ENCODE measurements at regions not wholly inside any gene's neighbourhood (a gene's known extent, or its start where the extent isn't known, plus 50 kb on each side); places are given as distances from the start of the nearest gene placed in this dataset.

DNA sequence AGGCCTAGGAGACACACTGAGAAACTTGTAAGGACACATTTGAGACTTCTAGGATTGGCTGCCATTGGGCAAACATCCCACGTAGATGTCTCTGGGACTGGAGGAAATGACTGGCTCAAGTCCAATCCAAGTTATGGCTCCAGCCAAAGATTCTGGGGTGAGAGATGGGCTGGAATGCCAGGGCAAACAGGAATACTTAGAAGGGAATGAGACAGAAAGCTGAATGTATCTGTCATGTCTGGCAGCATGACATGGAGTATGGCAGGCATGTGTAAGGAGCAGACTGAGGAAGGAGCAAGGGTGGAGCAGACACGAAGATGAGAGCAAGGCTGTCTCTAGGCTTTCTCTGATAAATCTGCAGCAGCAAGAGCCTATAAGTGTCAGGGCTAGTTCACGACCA, 209.2 kb downstream of the PHLDA1 start:
- Histone ChIP-seq H3K9ac (ENCODE audit: low read depth in 1 of 2, low read length in 2 of 2) (no peak overlapping the region), H3K27ac (ENCODE audit: low read depth, low read length) (no peak overlapping the region), H3K9me3 (ENCODE audit: control insufficient read depth in 1 of 2, low read length in 2 of 2) (no peaks in the 10 kb centered on the region), H3K4me1 (ENCODE audit: control insufficient read depth in 1 of 2, insufficient read depth in 2 of 2, low read length in 2 of 2) (no peaks in the 10 kb centered on the region), H3K27me3 (ENCODE audit: control insufficient read depth in 1 of 2, insufficient read depth in 2 of 2, low read length in 2 of 2) (no peaks in the 10 kb centered on the region), H3K36me3 (ENCODE audit: control insufficient read depth in 1 of 2, insufficient read depth in 2 of 2, low read length in 2 of 2) (no peaks in the 10 kb centered on the region), H3K4me3 (ENCODE audit: low read depth in 1 of 2, low read length in 2 of 2) (no peak overlapping the region)

DNA sequence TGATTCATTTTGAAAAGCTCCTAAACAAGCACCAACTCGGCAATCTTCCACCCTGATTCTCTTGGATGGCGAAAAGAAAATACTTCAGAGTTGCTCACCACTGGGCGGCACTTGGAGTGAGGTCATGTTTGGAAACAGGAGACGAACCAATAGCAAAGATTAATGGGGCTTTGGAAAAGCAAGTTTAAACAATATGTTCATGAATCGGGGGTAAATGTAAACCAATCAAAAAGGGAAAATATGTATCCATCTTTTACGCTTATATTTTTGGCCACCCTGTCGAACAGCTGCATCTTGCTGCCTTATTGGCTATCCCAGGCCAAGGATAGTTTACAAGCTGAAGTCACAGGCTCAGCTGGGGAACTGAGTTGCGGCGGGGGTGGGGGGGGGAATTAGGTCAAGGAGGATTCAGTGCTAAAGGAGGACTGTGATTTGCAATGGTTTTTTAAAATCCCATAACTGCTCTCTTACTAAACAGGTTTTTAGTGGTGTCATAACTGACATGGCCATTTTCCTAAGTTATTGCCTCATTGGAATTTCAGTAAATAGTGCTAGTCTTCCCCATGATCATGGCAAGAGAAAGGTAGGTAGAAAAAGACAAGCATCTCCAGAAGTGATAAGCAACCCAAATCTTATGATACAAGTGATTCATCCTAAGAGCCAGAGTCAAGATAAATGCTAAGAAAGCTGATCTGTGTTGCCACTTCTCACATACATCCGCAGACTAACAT, 210.6 kb downstream of the PHLDA1 start:
- Histone ChIP-seq H3K9me3 (ENCODE audit: control insufficient read depth in 1 of 2, low read length in 2 of 2) (no peaks in the 10 kb centered on the region), H3K36me3 (ENCODE audit: control insufficient read depth in 1 of 2, insufficient read depth in 2 of 2, low read length in 2 of 2) (no peaks in the 10 kb centered on the region), H3K4me1 (ENCODE audit: control insufficient read depth in 1 of 2, insufficient read depth in 2 of 2, low read length in 2 of 2) (no peaks in the 10 kb centered on the region), H3K4me3 (ENCODE audit: low read depth in 1 of 2, low read length in 2 of 2) (no peak overlapping the region), H3K9ac (ENCODE audit: low read depth in 1 of 2, low read length in 2 of 2) (no peak overlapping the region), H3K27ac (ENCODE audit: low read depth, low read length) (no peak overlapping the region), H3K27me3 (ENCODE audit: control insufficient read depth in 1 of 2, insufficient read depth in 2 of 2, low read length in 2 of 2) (no peaks in the 10 kb centered on the region)

DNA sequence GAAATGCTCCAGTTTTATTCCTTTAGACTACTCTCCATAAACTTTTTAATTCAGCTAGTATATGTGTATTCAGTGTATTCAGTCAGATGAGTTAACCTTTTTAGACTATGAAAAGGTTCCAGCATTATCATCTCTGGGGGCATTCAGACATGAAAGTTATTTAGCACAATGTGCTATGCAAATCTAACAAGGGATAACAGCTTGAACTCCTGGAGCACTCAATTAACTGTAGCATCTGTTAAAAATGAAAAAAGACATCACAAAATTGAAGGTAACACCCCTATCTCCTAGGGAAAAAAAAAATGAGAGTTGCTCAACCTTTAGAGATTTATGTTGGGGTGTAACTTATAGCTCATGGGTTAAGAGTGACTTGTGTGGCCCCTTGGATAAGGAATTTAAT, 211.5 kb downstream of the PHLDA1 start:
- Histone ChIP-seq H3K27ac (ENCODE audit: low read depth, low read length) (no peak overlapping the region), H3K36me3 (ENCODE audit: control insufficient read depth in 1 of 2, insufficient read depth in 2 of 2, low read length in 2 of 2) (no peaks in the 10 kb centered on the region), H3K9ac (ENCODE audit: low read depth in 1 of 2, low read length in 2 of 2) (no peak overlapping the region), H3K4me1 (ENCODE audit: control insufficient read depth in 1 of 2, insufficient read depth in 2 of 2, low read length in 2 of 2) (peaks cover 0 to 3% of the 10 kb centered on the region in 2 donors), H3K9me3 (ENCODE audit: control insufficient read depth in 1 of 2, low read length in 2 of 2) (no peaks in the 10 kb centered on the region), H3K4me3 (ENCODE audit: low read depth in 1 of 2, low read length in 2 of 2) (no peak overlapping the region), H3K27me3 (ENCODE audit: control insufficient read depth in 1 of 2, insufficient read depth in 2 of 2, low read length in 2 of 2) (no peaks in the 10 kb centered on the region)

DNA sequence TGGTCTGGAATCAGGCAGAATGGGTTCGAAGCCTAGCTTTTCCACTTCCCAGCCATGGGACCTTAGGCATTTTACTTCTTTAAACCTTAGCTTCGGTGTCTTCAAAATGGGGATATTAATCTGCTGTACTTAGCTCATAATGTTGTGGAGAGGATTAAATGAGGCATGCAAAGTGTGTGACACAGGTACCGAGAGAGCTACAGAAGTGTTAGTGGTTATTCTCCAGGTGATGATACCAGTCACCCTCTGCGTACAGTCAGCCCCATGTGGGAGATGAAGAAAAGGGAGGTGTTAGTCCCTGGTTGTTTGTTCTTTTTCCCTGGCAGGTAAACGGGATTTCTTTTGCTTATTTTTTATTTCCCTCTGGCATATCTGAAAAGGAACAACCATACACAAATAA, 212.1 kb downstream of the PHLDA1 start:
- no peak overlapping the region for H3K9ac ChIP-seq (ENCODE audit: low read depth in 1 of 2, low read length in 2 of 2)
- H3K9me3 ChIP-seq (ENCODE audit: control insufficient read depth in 1 of 2, low read length in 2 of 2): no peaks in the 10 kb centered on the region
- no peaks in the 10 kb centered on the region for H3K36me3 ChIP-seq (ENCODE audit: control insufficient read depth in 1 of 2, insufficient read depth in 2 of 2, low read length in 2 of 2)
- no peak overlapping the region for H3K27ac ChIP-seq (ENCODE audit: low read depth, low read length)
- no peak overlapping the region for H3K4me3 ChIP-seq (ENCODE audit: low read depth in 1 of 2, low read length in 2 of 2)
- peaks cover 0 to 4% of the 10 kb centered on the region in 2 donors for H3K4me1 ChIP-seq (ENCODE audit: control insufficient read depth in 1 of 2, insufficient read depth in 2 of 2, low read length in 2 of 2)
- H3K27me3 ChIP-seq (ENCODE audit: control insufficient read depth in 1 of 2, insufficient read depth in 2 of 2, low read length in 2 of 2): no peaks in the 10 kb centered on the region

DNA sequence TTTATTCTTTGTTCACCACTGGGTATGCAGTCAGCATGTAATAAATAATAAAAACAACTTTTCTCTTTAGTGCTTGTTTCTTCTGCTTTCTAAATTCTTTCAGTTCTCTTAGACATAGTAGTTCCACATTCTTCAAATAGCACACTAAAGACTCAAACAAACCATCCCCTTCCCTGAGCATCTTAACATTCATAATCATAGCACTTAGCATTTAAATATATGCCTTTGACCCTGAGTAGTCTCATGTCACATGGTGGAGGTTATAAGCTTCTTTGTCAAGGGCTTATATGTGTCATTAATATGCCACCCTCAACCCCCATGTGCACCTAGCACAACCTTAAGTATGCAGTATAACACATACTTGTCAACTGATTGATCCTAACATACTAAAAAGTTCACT, 212.7 kb downstream of the PHLDA1 start:
- Histone ChIP-seq H3K27ac (ENCODE audit: low read depth, low read length) (no peak overlapping the region), H3K36me3 (ENCODE audit: control insufficient read depth in 1 of 2, insufficient read depth in 2 of 2, low read length in 2 of 2) (no peaks in the 10 kb centered on the region), H3K4me3 (ENCODE audit: low read depth in 1 of 2, low read length in 2 of 2) (no peak overlapping the region), H3K27me3 (ENCODE audit: control insufficient read depth in 1 of 2, insufficient read depth in 2 of 2, low read length in 2 of 2) (no peaks in the 10 kb centered on the region), H3K9me3 (ENCODE audit: control insufficient read depth in 1 of 2, low read length in 2 of 2) (no peaks in the 10 kb centered on the region), H3K9ac (ENCODE audit: low read depth in 1 of 2, low read length in 2 of 2) (no peak overlapping the region), H3K4me1 (ENCODE audit: control insufficient read depth in 1 of 2, insufficient read depth in 2 of 2, low read length in 2 of 2) (peaks cover 0 to 4% of the 10 kb centered on the region in 2 donors)

DNA sequence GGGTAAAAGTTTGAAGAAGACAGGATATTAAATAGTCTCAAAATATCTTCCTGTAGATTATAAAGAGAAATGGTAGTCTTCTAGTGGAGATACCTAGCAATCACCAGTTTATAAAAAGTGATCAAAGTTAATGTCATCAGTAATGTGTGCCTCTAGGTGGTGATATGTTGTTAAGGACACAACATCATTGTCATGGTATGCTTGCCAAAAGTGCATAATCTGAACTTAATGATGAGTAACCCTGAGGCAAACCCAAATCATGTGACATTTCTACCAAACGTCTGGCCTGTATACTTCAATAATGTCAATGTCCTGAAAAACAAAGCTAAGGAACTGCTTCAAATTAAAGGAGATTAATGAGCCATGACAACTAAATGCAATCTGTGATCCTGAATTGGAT, 214.7 kb downstream of the PHLDA1 start:
- Histone ChIP-seq H3K4me3 (ENCODE audit: low read depth in 1 of 2, low read length in 2 of 2) (no peak overlapping the region), H3K27ac (ENCODE audit: low read depth, low read length) (no peak overlapping the region), H3K9ac (ENCODE audit: low read depth in 1 of 2, low read length in 2 of 2) (no peak overlapping the region), H3K4me1 (ENCODE audit: control insufficient read depth in 1 of 2, insufficient read depth in 2 of 2, low read length in 2 of 2) (peaks cover 0 to 4% of the 10 kb centered on the region in 2 donors), H3K27me3 (ENCODE audit: control insufficient read depth in 1 of 2, insufficient read depth in 2 of 2, low read length in 2 of 2) (no peaks in the 10 kb centered on the region), H3K9me3 (ENCODE audit: control insufficient read depth in 1 of 2, low read length in 2 of 2) (no peaks in the 10 kb centered on the region), H3K36me3 (ENCODE audit: control insufficient read depth in 1 of 2, insufficient read depth in 2 of 2, low read length in 2 of 2) (no peaks in the 10 kb centered on the region)

DNA sequence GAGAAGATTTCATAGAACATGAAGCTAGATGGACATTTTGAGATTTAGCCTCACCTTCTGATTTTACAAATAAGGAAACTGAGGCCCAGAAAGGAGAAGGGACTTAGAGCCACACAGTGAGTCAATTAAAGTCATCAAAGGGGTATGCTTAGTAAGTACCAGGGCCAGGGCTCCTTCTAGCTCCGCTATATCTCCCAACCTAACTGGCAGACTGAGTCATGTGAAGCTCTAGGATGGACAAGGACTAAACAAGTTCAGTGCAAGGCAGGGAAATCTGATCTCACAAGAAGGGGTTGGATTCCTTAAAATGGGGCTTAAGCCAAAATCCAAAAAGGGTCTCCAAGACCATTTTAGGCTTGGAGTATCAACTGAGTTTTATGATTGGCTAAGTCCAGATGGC, 215.8 kb downstream of the PHLDA1 start:
- no peaks in the 10 kb centered on the region for H3K27me3 ChIP-seq (ENCODE audit: control insufficient read depth in 1 of 2, insufficient read depth in 2 of 2, low read length in 2 of 2)
- no peaks in the 10 kb centered on the region for H3K9me3 ChIP-seq (ENCODE audit: control insufficient read depth in 1 of 2, low read length in 2 of 2)
- H3K9ac ChIP-seq (ENCODE audit: low read depth in 1 of 2, low read length in 2 of 2): no peak overlapping the region
- peaks cover 0 to 4% of the 10 kb centered on the region in 2 donors for H3K4me1 ChIP-seq (ENCODE audit: control insufficient read depth in 1 of 2, insufficient read depth in 2 of 2, low read length in 2 of 2)
- H3K36me3 ChIP-seq (ENCODE audit: control insufficient read depth in 1 of 2, insufficient read depth in 2 of 2, low read length in 2 of 2): no peaks in the 10 kb centered on the region
- H3K4me3 ChIP-seq (ENCODE audit: low read depth in 1 of 2, low read length in 2 of 2): no peak overlapping the region
- H3K27ac ChIP-seq (ENCODE audit: low read depth, low read length): no peak overlapping the region

DNA sequence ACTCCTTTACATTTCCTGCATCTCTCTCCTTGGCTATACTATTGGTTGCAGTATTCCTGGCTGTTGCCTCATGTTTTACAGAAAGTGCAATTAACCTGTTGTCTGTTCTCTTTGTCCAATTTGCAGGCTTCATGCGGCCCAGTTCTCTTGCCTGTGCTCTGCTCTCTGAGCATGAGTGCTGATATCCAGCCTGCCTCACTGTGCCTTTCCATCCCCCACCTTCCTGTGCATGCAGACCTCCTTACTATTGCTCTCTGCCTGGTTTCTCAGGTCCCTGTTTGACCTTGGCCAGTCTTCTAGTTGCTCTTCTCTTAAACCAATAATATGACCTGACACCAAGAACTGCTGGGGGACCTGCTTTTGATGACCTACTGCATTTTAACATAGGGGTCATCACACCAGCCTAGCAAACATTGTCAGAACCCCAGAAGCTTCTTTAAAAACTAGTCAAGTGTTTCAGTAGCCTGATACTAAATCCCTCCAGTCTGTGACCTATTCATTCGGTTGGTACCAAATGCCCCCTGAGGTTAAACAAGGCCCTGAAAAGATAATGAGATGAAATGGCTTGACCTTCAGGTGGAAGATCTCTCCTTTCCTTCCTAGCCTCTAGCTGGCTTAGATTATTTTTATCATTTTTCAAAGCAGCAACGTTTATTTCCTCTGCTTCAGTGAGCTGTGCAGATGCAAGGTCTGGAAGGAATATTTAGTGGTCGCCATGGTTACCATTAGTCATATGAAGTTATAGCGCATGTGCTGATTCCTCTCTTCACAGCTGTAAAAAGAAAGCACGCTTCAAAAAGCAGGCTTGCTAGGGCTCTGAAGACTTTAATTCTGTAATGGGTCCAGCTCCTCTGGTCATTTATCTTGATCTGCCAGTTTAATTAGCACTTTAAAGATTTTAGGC, 216.5 kb downstream of the PHLDA1 start:
- no peaks in the 10 kb centered on the region for H3K36me3 ChIP-seq (ENCODE audit: control insufficient read depth in 1 of 2, insufficient read depth in 2 of 2, low read length in 2 of 2)

DNA sequence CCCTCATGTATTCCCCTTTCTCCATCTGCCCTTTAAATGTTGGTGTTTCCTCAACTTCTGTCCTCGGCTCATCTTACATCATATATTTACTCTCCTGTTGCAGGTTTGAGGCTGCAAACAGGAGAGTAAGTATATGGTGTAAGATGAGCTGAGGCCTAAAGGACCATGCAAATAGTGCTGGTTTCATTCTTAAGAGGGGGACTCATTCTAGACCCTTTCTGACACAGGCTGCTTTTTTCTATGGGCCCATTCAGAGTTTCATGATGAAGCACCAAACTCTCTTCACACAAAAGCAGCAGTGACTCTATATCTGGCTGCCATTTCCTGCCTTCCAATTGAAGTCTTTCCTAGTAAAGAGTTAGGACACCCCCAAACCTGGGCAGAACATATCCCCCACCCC, 218.5 kb downstream of the PHLDA1 start:
- no peaks in the 10 kb centered on the region for H3K36me3 ChIP-seq (ENCODE audit: control insufficient read depth in 1 of 2, insufficient read depth in 2 of 2, low read length in 2 of 2)
- H3K4me3 ChIP-seq (ENCODE audit: low read depth in 1 of 2, low read length in 2 of 2): no peak overlapping the region
- peaks cover 0 to 4% of the 10 kb centered on the region in 2 donors for H3K4me1 ChIP-seq (ENCODE audit: control insufficient read depth in 1 of 2, insufficient read depth in 2 of 2, low read length in 2 of 2)
- H3K9me3 ChIP-seq (ENCODE audit: control insufficient read depth in 1 of 2, low read length in 2 of 2): no peaks in the 10 kb centered on the region
- H3K27ac ChIP-seq (ENCODE audit: low read depth, low read length): no peak overlapping the region
- no peaks in the 10 kb centered on the region for H3K27me3 ChIP-seq (ENCODE audit: control insufficient read depth in 1 of 2, insufficient read depth in 2 of 2, low read length in 2 of 2)
- no peak overlapping the region for H3K9ac ChIP-seq (ENCODE audit: low read depth in 1 of 2, low read length in 2 of 2)

More for the DNA sequence above, 216.5 kb downstream of the PHLDA1 start:
- H3K4me1 ChIP-seq (ENCODE audit: control insufficient read depth in 1 of 2, insufficient read depth in 2 of 2, low read length in 2 of 2): peaks cover 0 to 4% of the 10 kb centered on the region in 2 donors
- H3K9ac ChIP-seq (ENCODE audit: low read depth in 1 of 2, low read length in 2 of 2): no peak overlapping the region
- H3K4me3 ChIP-seq (ENCODE audit: low read depth in 1 of 2, low read length in 2 of 2): no peak overlapping the region
- no peaks in the 10 kb centered on the region for H3K27me3 ChIP-seq (ENCODE audit: control insufficient read depth in 1 of 2, insufficient read depth in 2 of 2, low read length in 2 of 2)
- no peak overlapping the region for H3K27ac ChIP-seq (ENCODE audit: low read depth, low read length)
- H3K9me3 ChIP-seq (ENCODE audit: control insufficient read depth in 1 of 2, low read length in 2 of 2): no peaks in the 10 kb centered on the region

DNA sequence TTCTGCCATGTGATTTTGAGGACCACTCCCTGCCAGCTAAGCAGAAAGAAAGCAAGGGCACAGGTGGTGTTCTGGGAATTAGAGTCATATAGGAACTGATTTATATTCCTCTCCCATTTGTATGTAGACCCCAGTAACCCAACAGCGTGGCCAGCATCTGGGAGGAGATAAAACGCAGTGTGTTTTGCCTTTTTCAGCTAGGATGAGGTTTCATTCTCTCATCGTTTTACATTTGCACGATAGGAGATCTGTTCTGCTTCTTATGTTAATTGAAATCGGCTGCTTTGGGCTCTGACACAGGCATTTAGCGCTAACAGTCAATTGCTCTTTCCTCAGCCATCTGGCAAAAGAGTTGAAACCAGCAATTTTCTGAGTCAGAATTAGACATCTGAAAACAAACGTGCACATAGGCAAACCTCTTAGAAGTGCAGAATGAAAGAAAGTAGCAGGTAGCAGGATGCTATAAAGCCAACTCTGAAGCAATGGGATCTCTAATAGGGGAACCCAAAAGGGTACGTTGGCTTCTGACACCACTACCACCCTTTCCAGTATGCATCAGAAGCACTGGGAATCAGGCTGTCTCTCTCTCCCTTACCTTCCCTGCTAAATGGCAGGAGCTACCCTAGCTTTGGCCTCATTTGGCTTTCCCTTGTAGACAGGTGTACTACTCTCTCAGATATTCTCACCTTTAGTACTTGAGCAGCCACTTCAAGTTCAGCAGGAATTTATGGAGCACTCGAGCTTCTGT, 219.1 kb downstream of the PHLDA1 start:
- no peak overlapping the region for H3K27ac ChIP-seq (ENCODE audit: low read depth, low read length)

More for the DNA sequence above, 219.1 kb downstream of the PHLDA1 start:
- Histone ChIP-seq H3K4me1 (ENCODE audit: control insufficient read depth in 1 of 2, insufficient read depth in 2 of 2, low read length in 2 of 2) (peaks cover 0 to 4% of the 10 kb centered on the region in 2 donors), H3K36me3 (ENCODE audit: control insufficient read depth in 1 of 2, insufficient read depth in 2 of 2, low read length in 2 of 2) (no peaks in the 10 kb centered on the region), H3K9ac (ENCODE audit: low read depth in 1 of 2, low read length in 2 of 2) (no peak overlapping the region), H3K4me3 (ENCODE audit: low read depth in 1 of 2, low read length in 2 of 2) (no peak overlapping the region), H3K27me3 (ENCODE audit: control insufficient read depth in 1 of 2, insufficient read depth in 2 of 2, low read length in 2 of 2) (no peaks in the 10 kb centered on the region), H3K9me3 (ENCODE audit: control insufficient read depth in 1 of 2, low read length in 2 of 2) (no peaks in the 10 kb centered on the region)
